GM12891 (cell line): ENCODE measurements at regions not wholly inside any gene's neighbourhood (a gene's known extent, or its start where the extent isn't known, plus 50 kb on each side); places are given as distances from the start of the nearest gene placed in this dataset.

Source experiments
- POLR2A ChIP-seq: IDR thresholded peaks from 2 replicates; pipeline ENCODE4 v1.6.1; 2011; ENCODE audit warnings: low read depth, low read length, control low read depth
- POLR2AphosphoS5 ChIP-seq: IDR thresholded peaks from 2 replicates; pipeline ENCODE4 v1.6.1; 2011; ENCODE audit warnings: low read depth, low read length, control low read depth
- TAF1 ChIP-seq: IDR thresholded peaks from 2 replicates; pipeline ENCODE4 v1.6.1; 2011; ENCODE audit warnings: low read depth, low read length, control low read depth

DNA sequence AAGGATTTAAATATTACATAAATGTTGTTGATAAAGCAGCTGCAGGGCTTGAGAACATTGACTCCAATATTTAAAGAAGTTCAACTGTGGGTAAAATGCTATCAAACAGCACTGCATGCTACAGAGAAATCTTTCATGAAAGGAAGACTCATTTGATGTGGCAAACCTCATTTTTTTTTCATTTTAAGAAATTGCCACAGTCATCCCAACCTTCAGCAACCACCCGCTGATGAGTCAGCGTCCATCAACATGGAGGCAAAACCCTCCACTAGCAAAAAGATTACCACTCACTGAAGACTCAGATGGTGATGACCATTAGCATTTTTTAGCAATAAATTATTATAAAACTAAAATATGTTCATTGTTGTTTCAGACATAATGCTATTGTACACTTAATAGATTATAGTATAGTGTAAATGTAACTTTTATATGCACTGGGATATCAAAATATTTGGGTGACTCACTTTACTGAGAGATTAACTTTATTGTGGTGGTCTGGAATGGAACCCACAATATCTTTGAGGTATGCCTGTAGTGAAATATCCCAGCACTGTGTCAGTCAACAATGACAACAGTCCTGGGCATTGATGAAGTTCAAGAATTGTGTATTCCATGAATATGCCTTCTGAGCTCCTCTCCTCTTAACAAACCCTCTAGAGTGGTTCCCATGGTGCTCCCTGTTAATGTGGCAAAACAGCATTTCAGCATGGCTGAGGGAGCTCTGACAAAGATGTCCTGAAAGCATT, 52.4 kb upstream of the SOX21 start:
- no peak for TF ChIP-seq POLR2AphosphoS5
- no peak for TF ChIP-seq POLR2A
- no peak for TF ChIP-seq TAF1
